Tibial nerve (tissue), 4 donors: ENCODE measurements at regions not wholly inside any gene's neighbourhood (a gene's known extent, or its start where the extent isn't known, plus 50 kb on each side); places are given as distances from the start of the nearest gene placed in this dataset.

Experiments used
- DNase-seq, 2 donors: peaks; one replicate each; pipeline ENCODE4 v3.0.0-alpha.2; 2019; ENCODE audit warnings: low spot score in 2 of 2
- H3K27ac ChIP-seq, 4 donors: fragments of 200-600 bp; sonication (generic) in 3 of 4; one replicate each; pipeline ENCODE4 v1.5.1; 2017 to 2019; ENCODE audit warnings: mild to moderate bottlenecking in 1 of 4
- H3K27me3 ChIP-seq, 2 donors: fragments of 200-600 bp; sonication (generic) in 1 of 2; one replicate each; pipeline versions ENCODE4 v1.5.1 to v1.6.0; 2017 to 2019
- H3K36me3 ChIP-seq, 3 donors: fragments of 200-600 bp; sonication (generic); one replicate each; pipeline ENCODE4 v1.5.1; 2018 to 2019
- H3K4me1 ChIP-seq, 4 donors: fragments of 200-600 bp; sonication (generic) in 3 of 4; one replicate each; pipeline ENCODE4 v1.5.1; 2017 to 2019
- H3K4me3 ChIP-seq, 4 donors: fragments of 200-600 bp; sonication (generic) in 3 of 4; one replicate each; pipeline ENCODE4 v1.5.1; 2017 to 2019; ENCODE audit warnings: mild to moderate bottlenecking in 1 of 4, moderate library complexity in 1 of 4
- H3K9me3 ChIP-seq, 4 donors: fragments of 200-600 bp; sonication (generic) in 3 of 4; one replicate each; pipeline ENCODE4 v1.5.1; 2017 to 2019
- EP300 ChIP-seq, 2 donors: sonication (generic); formaldehyde crosslinking; IDR thresholded peaks; one replicate each; pipeline ENCODE4 v1.6.1; 2017; ENCODE audit warnings: antibody characterized with exemption in 2 of 2, mild to moderate bottlenecking in 1 of 2
- POLR2A ChIP-seq, 2 donors: fragments of 450-650 bp; IDR thresholded peaks; one replicate each; pipeline ENCODE4 v1.6.1; 2017; ENCODE audit warnings: antibody characterized with exemption in 2 of 2, mild to moderate bottlenecking in 2 of 2, moderate library complexity in 2 of 2
- WGBS, 2 donors: methylation state at CpG; one replicate each; pipeline ENCODE4 v1.1.5; 2018; 5-methylcytosine and 5-hydroxymethylcytosine counted together
- TF ChIP-seq, protein P1 (sequence below), 5 experiments: fragments of 200-600 bp in 3 of 5; fragments of 450-650 bp in 2 of 5; sonication (generic) in 3 of 5; IDR thresholded peaks; one replicate each; pipeline ENCODE4 v1.5.1; 2016 to 2019; ENCODE audit warnings: antibody characterized with exemption in 5 of 5, mild to moderate bottlenecking in 3 of 5, moderate library complexity in 2 of 5

DNA sequence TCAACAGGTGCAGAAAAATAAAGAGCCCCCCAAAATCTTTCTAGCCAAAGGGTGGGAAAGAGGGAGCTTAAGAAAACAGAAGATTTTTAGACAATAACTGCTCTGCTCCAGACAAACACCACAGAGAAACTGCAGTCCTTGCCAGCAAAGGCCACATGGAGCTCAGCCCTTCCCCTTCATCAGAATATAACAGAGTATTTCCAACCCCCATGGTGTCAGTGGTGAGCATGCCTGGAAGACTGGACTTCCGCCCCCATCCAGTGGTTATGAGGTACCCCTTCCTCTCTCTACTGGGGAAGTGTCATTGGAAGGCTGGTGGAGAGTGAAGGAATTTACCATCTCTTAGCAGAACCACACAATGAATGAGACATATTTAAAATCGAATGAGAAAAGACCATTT, 1007.3 kb upstream of the CELF2 start:
- Histone ChIP-seq H3K4me1 (no peaks in the 10 kb centered on the region), H3K27me3 (no peaks in the 10 kb centered on the region), H3K36me3 (no peaks in the 10 kb centered on the region), H3K4me3 (no peak overlapping the region), H3K27ac (no peak overlapping the region), H3K9me3 (no peaks in the 10 kb centered on the region)
- TF ChIP-seq, protein P1, sequence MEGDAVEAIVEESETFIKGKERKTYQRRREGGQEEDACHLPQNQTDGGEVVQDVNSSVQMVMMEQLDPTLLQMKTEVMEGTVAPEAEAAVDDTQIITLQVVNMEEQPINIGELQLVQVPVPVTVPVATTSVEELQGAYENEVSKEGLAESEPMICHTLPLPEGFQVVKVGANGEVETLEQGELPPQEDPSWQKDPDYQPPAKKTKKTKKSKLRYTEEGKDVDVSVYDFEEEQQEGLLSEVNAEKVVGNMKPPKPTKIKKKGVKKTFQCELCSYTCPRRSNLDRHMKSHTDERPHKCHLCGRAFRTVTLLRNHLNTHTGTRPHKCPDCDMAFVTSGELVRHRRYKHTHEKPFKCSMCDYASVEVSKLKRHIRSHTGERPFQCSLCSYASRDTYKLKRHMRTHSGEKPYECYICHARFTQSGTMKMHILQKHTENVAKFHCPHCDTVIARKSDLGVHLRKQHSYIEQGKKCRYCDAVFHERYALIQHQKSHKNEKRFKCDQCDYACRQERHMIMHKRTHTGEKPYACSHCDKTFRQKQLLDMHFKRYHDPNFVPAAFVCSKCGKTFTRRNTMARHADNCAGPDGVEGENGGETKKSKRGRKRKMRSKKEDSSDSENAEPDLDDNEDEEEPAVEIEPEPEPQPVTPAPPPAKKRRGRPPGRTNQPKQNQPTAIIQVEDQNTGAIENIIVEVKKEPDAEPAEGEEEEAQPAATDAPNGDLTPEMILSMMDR (IDR thresholded peaks at IDR 0.05): no peak
- TF ChIP-seq EP300 (IDR thresholded peaks at IDR 0.05) (no peak), POLR2A (IDR thresholded peaks at IDR 0.05) (no peak)
- no peak for DNase-seq
- 73 to 81% methylated on average over 2 of the region's 2 CpGs for WGBS, 2 donors

DNA sequence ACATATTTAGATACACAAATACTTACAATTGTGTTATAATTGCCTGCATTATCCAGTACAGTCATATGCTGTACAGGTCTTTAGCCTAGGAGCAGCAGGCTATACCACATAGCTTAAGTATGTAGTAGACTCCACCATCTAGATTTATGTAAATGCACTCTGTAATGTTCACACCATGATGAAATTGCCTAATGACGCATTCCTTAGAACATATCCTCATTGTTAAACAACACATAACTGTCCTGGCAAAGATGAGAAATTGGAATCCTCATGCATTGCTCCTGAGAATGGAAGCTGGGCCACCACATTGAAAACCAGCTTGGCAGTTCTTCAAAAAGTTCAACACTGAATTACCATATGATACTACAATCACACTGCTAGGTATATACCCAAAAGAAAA, 1002.8 kb upstream of the CELF2 start:
- Histone ChIP-seq H3K4me3 (no peak overlapping the region), H3K9me3 (no peaks in the 10 kb centered on the region), H3K27ac (no peak overlapping the region), H3K36me3 (no peaks in the 10 kb centered on the region), H3K4me1 (no peaks in the 10 kb centered on the region), H3K27me3 (no peaks in the 10 kb centered on the region)
- TF ChIP-seq POLR2A (IDR thresholded peaks at IDR 0.05) (no peak), EP300 (IDR thresholded peaks at IDR 0.05) (no peak)
- TF ChIP-seq, protein P1 (IDR thresholded peaks at IDR 0.05): no peak
- 90 to 100% methylated on average over 1 of the region's 1 CpG for WGBS, 2 donors
- DNase-seq: no peak

DNA sequence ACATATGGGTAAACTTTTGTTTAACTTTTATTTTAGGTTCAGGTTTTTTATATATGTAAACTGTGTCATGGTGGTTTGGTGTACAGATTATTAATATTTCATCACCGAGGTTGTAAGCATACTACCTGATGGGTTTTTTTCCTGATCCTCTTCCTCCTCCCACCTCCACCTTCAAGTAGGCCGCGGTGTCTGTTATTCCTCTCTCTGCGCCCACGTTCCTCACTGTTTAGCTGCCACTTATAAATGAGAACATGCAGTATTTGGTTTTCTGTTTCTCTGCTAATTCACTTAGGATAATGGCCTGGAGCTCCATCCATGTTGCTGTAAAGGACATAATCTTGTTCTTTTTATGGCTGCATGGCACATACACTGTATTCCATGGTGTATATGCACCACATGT, 1000.0 kb upstream of the CELF2 start:
- no peak overlapping the region for H3K27ac ChIP-seq
- no peaks in the 10 kb centered on the region for H3K36me3 ChIP-seq
- DNase-seq: no peak
- no peaks in the 10 kb centered on the region for H3K27me3 ChIP-seq
- TF ChIP-seq POLR2A (IDR thresholded peaks at IDR 0.05) (no peak), EP300 (IDR thresholded peaks at IDR 0.05) (no peak)
- TF ChIP-seq, protein P1 (IDR thresholded peaks at IDR 0.05): no peak
- 75 to 79% methylated on average over 5 of the region's 5 CpGs for WGBS, 2 donors
- H3K9me3 ChIP-seq: peaks cover 0 to 3% (median 0%) of the 10 kb centered on the region in 4 donors
- H3K4me3 ChIP-seq: no peak overlapping the region
- no peaks in the 10 kb centered on the region for H3K4me1 ChIP-seq

DNA sequence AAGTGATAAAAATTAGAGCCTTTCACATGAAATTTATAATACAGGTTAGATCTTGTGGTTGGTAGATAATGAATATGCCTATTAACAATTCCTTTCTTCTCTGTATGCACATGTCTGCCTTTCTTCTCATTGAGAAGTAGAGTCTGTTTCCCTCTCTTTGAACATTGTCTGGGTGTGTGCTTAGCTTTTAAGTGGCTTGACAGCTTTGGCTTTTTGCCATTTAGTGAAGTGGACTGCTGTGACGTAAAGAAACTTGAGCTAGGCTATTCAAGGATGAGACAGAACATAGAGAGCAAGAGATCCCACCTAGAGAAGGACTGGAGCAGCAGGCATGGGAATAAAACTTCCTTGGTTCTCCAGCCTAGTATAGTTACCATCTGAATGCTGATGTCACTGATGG, 996.7 kb upstream of the CELF2 start:
- Histone ChIP-seq H3K36me3 (no peaks in the 10 kb centered on the region), H3K27me3 (no peaks in the 10 kb centered on the region), H3K4me1 (no peaks in the 10 kb centered on the region), H3K27ac (no peak overlapping the region), H3K4me3 (no peak overlapping the region), H3K9me3 (peaks cover 0 to 3% (median 0%) of the 10 kb centered on the region in 4 donors)
- DNase-seq: no peak
- TF ChIP-seq POLR2A (IDR thresholded peaks at IDR 0.05): no peak
- TF ChIP-seq, protein P1 (IDR thresholded peaks at IDR 0.05): no peak
- TF ChIP-seq EP300 (IDR thresholded peaks at IDR 0.05): no peak
- WGBS, 2 donors: 67 to 68% methylated on average over 1 of the region's 1 CpG

DNA sequence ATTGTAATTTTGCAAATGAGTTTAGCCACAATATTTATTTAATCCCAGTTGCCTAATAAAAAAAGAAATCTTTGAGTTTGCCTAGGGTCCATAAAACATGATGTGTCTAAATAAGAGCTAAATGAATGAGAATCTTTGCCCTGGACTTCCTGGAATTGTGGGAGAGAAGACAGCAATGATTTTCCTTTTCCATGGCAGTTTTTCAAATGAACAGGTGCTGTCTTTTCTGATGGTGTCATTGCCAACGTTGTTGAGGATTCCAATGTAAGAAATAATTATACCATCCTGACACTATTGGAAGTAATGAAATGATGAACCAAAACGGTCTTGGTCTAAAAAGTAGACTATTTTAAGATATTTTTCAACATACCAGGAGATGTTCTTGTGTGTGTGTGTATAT, 984.7 kb upstream of the CELF2 start:
- Histone ChIP-seq H3K4me1 (no peaks in the 10 kb centered on the region), H3K9me3 (no peaks in the 10 kb centered on the region), H3K27ac (no peak overlapping the region), H3K36me3 (no peaks in the 10 kb centered on the region), H3K27me3 (no peaks in the 10 kb centered on the region), H3K4me3 (no peak overlapping the region)
- no peak for DNase-seq
- WGBS, 2 donors: 70 to 75% methylated on average over 2 of the region's 2 CpGs
- TF ChIP-seq, protein P1 (IDR thresholded peaks at IDR 0.05): no peak
- TF ChIP-seq POLR2A (IDR thresholded peaks at IDR 0.05) (no peak), EP300 (IDR thresholded peaks at IDR 0.05) (no peak)
